ENCODE measurements at regions not wholly inside any gene's neighbourhood (a gene's known extent, or its start where the extent isn't known, plus 50 kb on each side); places are given as distances from the start of the nearest gene placed in this dataset.

DNA sequence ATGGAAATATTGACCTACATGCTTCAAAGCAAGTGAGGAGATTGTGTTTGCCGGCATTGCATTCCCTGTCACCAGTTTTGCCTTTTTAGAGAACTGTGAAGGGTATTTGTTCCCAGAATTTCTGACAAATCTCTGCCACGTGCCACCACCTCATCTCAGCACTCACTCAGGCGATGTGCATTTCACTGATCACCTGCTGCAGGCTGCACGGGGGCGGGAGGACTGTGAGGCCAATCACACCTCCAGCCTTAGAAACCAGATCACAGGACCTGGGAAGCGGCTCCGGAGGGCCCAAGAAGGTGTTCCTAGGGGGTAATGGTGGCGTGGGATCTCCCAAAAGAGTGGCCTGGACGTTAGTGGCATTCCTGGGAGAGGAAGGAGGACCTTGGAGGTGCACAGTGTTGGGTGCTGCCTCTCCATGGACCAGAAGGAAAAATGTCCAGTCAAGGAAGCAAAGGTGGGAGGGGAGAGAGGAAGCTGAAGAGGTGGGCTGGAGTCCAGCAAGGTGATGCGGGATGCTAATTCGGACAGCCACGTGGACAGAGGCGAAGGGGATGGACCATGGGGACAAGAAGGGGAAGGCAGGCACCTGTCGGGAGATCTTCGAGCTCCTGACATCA is 63.6 kb upstream of the OLFM1 start (continued):
- TF ChIP-seq ZFX (IDR thresholded peaks at IDR 0.05), result no peak
- no peak for TF ChIP-seq SIN3A (IDR thresholded peaks at IDR 0.05; ENCODE audit: low read depth)
- TF ChIP-seq POLR2A (IDR thresholded peaks at IDR 0.05; ENCODE audit: borderline replicate concordance, extremely low read depth, insufficient read depth, insufficient read length), result no peak

DNA sequence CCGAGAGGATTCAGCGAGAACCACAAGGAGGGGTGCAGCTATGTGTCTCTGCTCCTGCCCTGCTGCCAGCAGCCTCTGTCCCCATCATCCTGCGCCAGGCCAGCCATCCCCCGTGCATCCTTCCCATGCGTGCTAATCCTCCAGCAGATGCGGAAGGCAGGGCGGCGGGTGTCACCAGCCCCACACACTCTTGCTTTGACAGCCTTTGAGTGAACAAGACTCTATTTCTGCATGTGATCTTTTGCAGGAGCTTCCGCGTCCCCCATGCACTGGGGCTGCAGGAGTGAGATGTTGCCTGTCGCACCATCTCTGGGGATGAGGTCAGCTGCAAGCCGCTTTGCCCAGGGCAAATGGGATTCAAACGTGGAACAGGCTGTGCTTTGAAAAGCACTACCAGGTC is 58.0 kb upstream of the OLFM1 start:
- no TSS peak for BruUV-seq (replicated peaks)
- ChIA-PET POLR2A (no interaction called here), RAD21 (ENCODE audit: low non-redundant PET in 1 of 2, low total read pairs in 2 of 2, uncharacterized antibody in 2 of 2, unreplicated experiment in 2 of 2) (no interaction called here), CTCF (no interaction called here)
- Histone ChIP-seq H3K9ac (ENCODE audit: low read length) (no peak overlapping the region), H2AFZ (ENCODE audit: low read depth, low read length, poor library complexity, severe bottlenecking) (no peak overlapping the region), H3K4me2 (ENCODE audit: low read length) (no peak overlapping the region), H3K9me2 (ENCODE audit: insufficient read depth) (no peaks in the 10 kb centered on the region), H4K20me1 (ENCODE audit: insufficient read depth) (no peaks in the 10 kb centered on the region), H3K4me3 (replicated peaks in 1 of 2; ENCODE audit: low read depth in 1 of 2, low read length in 2 of 2) (no peak overlapping the region), H3K79me2 (ENCODE audit: insufficient read depth, low read length) (no peaks in the 10 kb centered on the region), H3K4me1 (ENCODE audit: control insufficient read depth in 1 of 2, insufficient read depth in 2 of 2, low read length in 2 of 2) (no peaks in the 10 kb centered on the region), H3K9me3 (ENCODE audit: control insufficient read depth in 1 of 2, insufficient read depth in 1 of 2, low read depth in 1 of 2, low read length in 2 of 2) (no peaks in the 10 kb centered on the region), H3K27me3 (ENCODE audit: insufficient read depth, low read length) (peaks cover 9% of the 10 kb centered on the region), H3K36me3 (ENCODE audit: control insufficient read depth in 1 of 2, insufficient read depth in 2 of 2, low read length in 2 of 2) (no peaks in the 10 kb centered on the region), H3K27ac (ENCODE audit: low read depth, low read length) (no peak overlapping the region)
- intact Hi-C loops (cut with micrococcal nuclease), result no loop called here
- DNase-seq (ENCODE audit: low read depth, low spot score) (no peak), ATAC-seq (no peak)
- TF ChIP-seq CBX3 (IDR thresholded peaks at IDR 0.05; ENCODE audit: low read depth) (no peak), FOSL1 (IDR thresholded peaks at IDR 0.05; ENCODE audit: low read depth) (no peak), JUND (IDR thresholded peaks at IDR 0.05) (no peak), POLR2AphosphoS5 (IDR thresholded peaks at IDR 0.05; ENCODE audit: low read depth, low read length) (no peak), TCF7L2 (IDR thresholded peaks at IDR 0.05; ENCODE audit: borderline replicate concordance, extremely low read depth, insufficient read depth, insufficient read length) (no peak), EZH2 (IDR thresholded peaks at IDR 0.05) (no peak), EZH2phosphoT487 (IDR thresholded peaks at IDR 0.05; ENCODE audit: borderline replicate concordance) (no peak), ZFX (IDR thresholded peaks at IDR 0.05) (no peak)
- TF ChIP-seq, protein P1, sequence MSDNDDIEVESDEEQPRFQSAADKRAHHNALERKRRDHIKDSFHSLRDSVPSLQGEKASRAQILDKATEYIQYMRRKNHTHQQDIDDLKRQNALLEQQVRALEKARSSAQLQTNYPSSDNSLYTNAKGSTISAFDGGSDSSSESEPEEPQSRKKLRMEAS (IDR thresholded peaks at IDR 0.05), result no peak
- TF ChIP-seq, protein P2, sequence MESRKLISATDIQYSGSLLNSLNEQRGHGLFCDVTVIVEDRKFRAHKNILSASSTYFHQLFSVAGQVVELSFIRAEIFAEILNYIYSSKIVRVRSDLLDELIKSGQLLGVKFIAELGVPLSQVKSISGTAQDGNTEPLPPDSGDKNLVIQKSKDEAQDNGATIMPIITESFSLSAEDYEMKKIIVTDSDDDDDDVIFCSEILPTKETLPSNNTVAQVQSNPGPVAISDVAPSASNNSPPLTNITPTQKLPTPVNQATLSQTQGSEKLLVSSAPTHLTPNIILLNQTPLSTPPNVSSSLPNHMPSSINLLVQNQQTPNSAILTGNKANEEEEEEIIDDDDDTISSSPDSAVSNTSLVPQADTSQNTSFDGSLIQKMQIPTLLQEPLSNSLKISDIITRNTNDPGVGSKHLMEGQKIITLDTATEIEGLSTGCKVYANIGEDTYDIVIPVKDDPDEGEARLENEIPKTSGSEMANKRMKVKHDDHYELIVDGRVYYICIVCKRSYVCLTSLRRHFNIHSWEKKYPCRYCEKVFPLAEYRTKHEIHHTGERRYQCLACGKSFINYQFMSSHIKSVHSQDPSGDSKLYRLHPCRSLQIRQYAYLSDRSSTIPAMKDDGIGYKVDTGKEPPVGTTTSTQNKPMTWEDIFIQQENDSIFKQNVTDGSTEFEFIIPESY (IDR thresholded peaks at IDR 0.05; ENCODE audit: extremely low read depth, insufficient replicate concordance, low read length), result no peak
- TF ChIP-seq, protein P3, sequence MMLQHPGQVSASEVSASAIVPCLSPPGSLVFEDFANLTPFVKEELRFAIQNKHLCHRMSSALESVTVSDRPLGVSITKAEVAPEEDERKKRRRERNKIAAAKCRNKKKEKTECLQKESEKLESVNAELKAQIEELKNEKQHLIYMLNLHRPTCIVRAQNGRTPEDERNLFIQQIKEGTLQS (IDR thresholded peaks at IDR 0.05), result no peak

Measured in HCT116 (cell line).